ENCODE measurements at regions not wholly inside any gene's neighbourhood (a gene's known extent, or its start where the extent isn't known, plus 50 kb on each side); places are given as distances from the start of the nearest gene placed in this dataset.

- no peaks in the 10 kb centered on the region for H3K27me3 ChIP-seq (ENCODE audit: control insufficient read depth, insufficient read depth, low read length)
- H3K36me3 ChIP-seq (ENCODE audit: control insufficient read depth, low read depth, low read length), result no peaks in the 10 kb centered on the region
- peaks cover 6% of the 10 kb centered on the region for H3K4me1 ChIP-seq (ENCODE audit: control insufficient read depth, low read depth, low read length)
- H3K4me3 ChIP-seq (ENCODE audit: low read length), result no peak overlapping the region
- H3K9me3 ChIP-seq (ENCODE audit: control insufficient read depth, low read depth, low read length), result no peaks in the 10 kb centered on the region
- no peak overlapping the region for H3K9ac ChIP-seq (ENCODE audit: low read length)
- H3K27ac ChIP-seq (ENCODE audit: low read length), result no peak overlapping the region
These were observed 69.9 kb upstream of the SEC14L1 start for GRCh38 chr17:77070888-77071279.

DNA sequence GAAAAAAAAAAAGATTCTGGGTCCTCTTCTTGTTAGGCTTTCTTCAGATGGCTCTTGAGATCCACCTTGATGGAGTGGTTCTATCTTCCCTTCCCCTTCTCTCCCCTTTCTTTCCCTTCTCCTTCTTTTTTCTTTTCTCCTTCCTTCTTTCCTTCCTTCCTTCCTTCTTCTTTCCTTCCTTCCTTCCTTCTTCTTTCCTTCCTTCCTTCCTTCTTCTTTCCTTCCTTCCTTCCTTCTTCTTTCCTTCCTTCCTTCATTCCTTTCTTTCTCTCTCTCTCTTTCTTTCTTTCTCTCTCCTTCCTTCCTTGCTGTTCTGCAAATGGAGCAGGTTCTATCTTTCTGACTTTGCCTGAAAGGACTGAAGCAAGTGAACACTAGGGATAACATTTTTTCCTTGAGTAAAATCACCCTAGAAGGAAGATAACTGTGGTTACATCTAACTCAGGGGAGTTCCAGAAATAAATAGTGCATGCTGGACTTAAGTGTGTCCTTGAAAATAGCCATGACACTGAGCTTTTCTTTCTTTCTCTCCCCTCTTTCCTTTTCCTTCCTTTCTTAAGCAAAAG lies 68.8 kb upstream of the SEC14L1 start:
- Histone ChIP-seq H3K27me3 (ENCODE audit: control insufficient read depth, insufficient read depth, low read length) (no peaks in the 10 kb centered on the region), H3K4me1 (ENCODE audit: control insufficient read depth, low read depth, low read length) (peaks cover 5% of the 10 kb centered on the region), H3K4me3 (ENCODE audit: low read length) (no peak overlapping the region), H3K27ac (ENCODE audit: low read length) (no peak overlapping the region), H3K36me3 (ENCODE audit: control insufficient read depth, low read depth, low read length) (no peaks in the 10 kb centered on the region), H3K9me3 (ENCODE audit: control insufficient read depth, low read depth, low read length) (no peaks in the 10 kb centered on the region), H3K9ac (ENCODE audit: low read length) (no peak overlapping the region)

DNA sequence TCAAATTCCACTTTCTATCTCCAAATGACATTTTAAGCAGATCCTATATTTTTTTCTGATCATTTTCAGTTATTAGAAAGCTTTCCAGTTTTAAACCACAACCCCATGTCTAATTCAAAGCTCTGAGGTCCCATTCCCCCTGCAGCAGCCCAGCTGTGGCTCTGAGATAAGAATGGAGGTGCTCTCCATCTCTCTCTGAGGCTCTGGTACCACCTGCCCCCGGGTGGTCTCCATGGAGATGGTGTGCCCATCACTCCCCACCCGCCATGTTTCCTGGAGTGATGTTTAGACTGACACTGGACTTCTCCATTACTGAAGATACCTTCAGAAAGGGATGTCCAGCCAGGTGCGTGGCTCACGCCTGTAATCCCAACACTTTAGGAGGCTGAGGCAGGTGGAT lies 68.1 kb upstream of the SEC14L1 start:
- Histone ChIP-seq H3K4me1 (ENCODE audit: control insufficient read depth, low read depth, low read length) (peaks cover 4% of the 10 kb centered on the region), H3K4me3 (ENCODE audit: low read length) (no peak overlapping the region), H3K9ac (ENCODE audit: low read length) (no peak overlapping the region), H3K27me3 (ENCODE audit: control insufficient read depth, insufficient read depth, low read length) (no peaks in the 10 kb centered on the region), H3K9me3 (ENCODE audit: control insufficient read depth, low read depth, low read length) (no peaks in the 10 kb centered on the region), H3K27ac (ENCODE audit: low read length) (no peak overlapping the region), H3K36me3 (ENCODE audit: control insufficient read depth, low read depth, low read length) (no peaks in the 10 kb centered on the region)

DNA sequence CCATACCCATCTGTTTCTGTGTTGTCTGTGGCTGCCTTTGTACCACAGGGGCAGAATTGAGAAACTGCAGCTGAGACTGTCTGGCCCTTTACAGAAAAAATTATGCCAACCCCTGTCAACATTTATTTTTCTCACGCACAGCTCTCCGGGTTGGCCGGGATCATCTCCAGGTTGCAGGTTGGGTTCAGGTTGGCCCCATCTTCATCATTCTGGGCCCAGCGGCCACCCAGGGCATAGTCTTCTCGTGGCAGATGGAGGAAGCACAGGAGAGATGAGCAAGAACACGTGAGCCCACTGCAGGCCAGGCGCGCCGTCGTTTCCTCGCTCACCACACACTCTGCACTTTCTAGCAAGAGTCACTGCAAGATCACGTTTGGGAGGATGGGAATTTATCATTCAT lies 66.1 kb upstream of the SEC14L1 start:
- H3K9me3 ChIP-seq (ENCODE audit: control insufficient read depth, low read depth, low read length), result no peaks in the 10 kb centered on the region
- no peak overlapping the region for H3K9ac ChIP-seq (ENCODE audit: low read length)
- H3K4me3 ChIP-seq (ENCODE audit: low read length), result no peak overlapping the region
- H3K36me3 ChIP-seq (ENCODE audit: control insufficient read depth, low read depth, low read length), result no peaks in the 10 kb centered on the region
- H3K4me1 ChIP-seq (ENCODE audit: control insufficient read depth, low read depth, low read length), result peaks cover 4% of the 10 kb centered on the region
- H3K27ac ChIP-seq (ENCODE audit: low read length), result no peak overlapping the region
- no peaks in the 10 kb centered on the region for H3K27me3 ChIP-seq (ENCODE audit: control insufficient read depth, insufficient read depth, low read length)

DNA sequence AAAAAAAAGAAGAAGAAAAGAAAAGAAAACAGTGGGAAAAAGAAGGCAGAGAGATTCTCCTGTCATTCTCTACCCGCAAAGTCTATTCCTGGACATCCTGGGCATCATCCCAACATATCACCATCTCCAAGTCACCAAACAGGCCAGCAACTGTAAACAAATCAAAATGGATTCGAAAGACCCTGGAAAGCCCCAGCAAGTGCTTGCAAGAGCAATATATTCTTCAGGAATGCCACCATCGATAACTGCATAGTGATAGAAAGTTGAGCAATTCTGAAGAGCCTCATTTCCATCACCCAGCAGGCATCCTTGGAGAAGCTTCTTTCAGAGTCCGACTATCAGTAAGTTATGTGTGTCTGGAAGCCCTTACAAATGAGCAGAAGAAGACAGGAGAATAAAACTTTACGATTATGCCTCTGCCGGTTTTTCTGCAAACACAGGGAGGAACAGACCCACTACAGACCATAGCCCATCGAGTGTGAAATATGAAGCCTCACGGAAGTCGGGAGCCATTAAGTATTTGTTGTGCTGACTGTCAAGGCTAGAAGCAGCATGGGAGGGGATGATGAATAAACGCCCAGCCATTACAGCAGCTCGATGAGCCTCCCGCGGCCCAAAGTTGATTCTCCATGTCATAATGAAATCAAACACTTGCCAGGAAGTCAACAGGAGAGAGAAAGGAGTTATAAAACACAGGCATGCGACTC lies 64.5 kb upstream of the SEC14L1 start:
- Histone ChIP-seq H3K27me3 (ENCODE audit: control insufficient read depth, insufficient read depth, low read length) (no peaks in the 10 kb centered on the region), H3K4me3 (ENCODE audit: low read length) (no peak overlapping the region)

GRCh38 chr17:77083531-77083930 lies 57.2 kb upstream of the SEC14L1 start:
- H3K9me3 ChIP-seq (ENCODE audit: control insufficient read depth, low read depth, low read length), result no peaks in the 10 kb centered on the region
- peaks cover 4% of the 10 kb centered on the region for H3K4me1 ChIP-seq (ENCODE audit: control insufficient read depth, low read depth, low read length)
- H3K9ac ChIP-seq (ENCODE audit: low read length), result no peak overlapping the region
- H3K27ac ChIP-seq (ENCODE audit: low read length), result no peak overlapping the region
- H3K36me3 ChIP-seq (ENCODE audit: control insufficient read depth, low read depth, low read length), result no peaks in the 10 kb centered on the region
- H3K4me3 ChIP-seq (ENCODE audit: low read length), result no peak overlapping the region
- no peaks in the 10 kb centered on the region for H3K27me3 ChIP-seq (ENCODE audit: control insufficient read depth, insufficient read depth, low read length)

More for the DNA sequence above, 64.5 kb upstream of the SEC14L1 start:
- Histone ChIP-seq H3K4me1 (ENCODE audit: control insufficient read depth, low read depth, low read length) (peaks cover 4% of the 10 kb centered on the region), H3K36me3 (ENCODE audit: control insufficient read depth, low read depth, low read length) (no peaks in the 10 kb centered on the region), H3K9ac (ENCODE audit: low read length) (no peak overlapping the region), H3K9me3 (ENCODE audit: control insufficient read depth, low read depth, low read length) (no peaks in the 10 kb centered on the region), H3K27ac (ENCODE audit: low read length) (no peak overlapping the region)

DNA sequence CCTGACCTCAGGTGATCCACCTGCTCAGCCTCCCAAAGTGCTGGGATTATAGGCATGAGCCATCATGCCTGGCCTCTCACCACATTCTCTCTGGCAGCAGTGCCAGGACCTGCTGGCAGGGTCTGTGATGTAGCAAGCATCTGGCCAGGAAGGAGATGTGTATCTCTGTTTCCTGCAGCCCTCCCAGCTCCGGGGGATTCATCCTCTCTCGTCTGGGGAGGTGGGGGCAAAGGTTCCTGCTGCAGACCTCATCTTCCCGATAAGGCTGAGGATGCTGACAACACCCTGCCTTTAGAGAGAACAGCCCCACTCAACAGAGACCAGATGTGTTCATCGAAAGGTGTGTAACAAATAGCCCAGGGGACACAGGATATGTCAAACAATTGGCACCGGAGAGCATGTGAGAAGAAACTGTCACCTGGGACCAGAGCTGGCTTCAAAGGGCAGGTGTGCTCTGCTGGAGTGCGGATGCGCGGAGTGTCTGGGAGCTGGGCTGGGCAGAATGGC lies 54.8 kb upstream of the SEC14L1 start:
- no peak overlapping the region for H3K4me3 ChIP-seq (ENCODE audit: low read length)
- no peaks in the 10 kb centered on the region for H3K9me3 ChIP-seq (ENCODE audit: control insufficient read depth, low read depth, low read length)
- no peak overlapping the region for H3K9ac ChIP-seq (ENCODE audit: low read length)
- peaks cover 7% of the 10 kb centered on the region for H3K36me3 ChIP-seq (ENCODE audit: control insufficient read depth, low read depth, low read length)
- H3K27me3 ChIP-seq (ENCODE audit: control insufficient read depth, insufficient read depth, low read length), result no peaks in the 10 kb centered on the region
- H3K4me1 ChIP-seq (ENCODE audit: control insufficient read depth, low read depth, low read length), result peaks cover 8% of the 10 kb centered on the region
- no peak overlapping the region for H3K27ac ChIP-seq (ENCODE audit: low read length)

GRCh38 chr17:77086433-77087010 lies 54.2 kb upstream of the SEC14L1 start:
- H3K27ac ChIP-seq (ENCODE audit: low read length), result no peak overlapping the region
- no peak overlapping the region for H3K9ac ChIP-seq (ENCODE audit: low read length)
- H3K36me3 ChIP-seq (ENCODE audit: control insufficient read depth, low read depth, low read length), result peaks cover 13% of the 10 kb centered on the region
- H3K4me1 ChIP-seq (ENCODE audit: control insufficient read depth, low read depth, low read length), result peaks cover 8% of the 10 kb centered on the region
- no peak overlapping the region for H3K4me3 ChIP-seq (ENCODE audit: low read length)
- no peaks in the 10 kb centered on the region for H3K9me3 ChIP-seq (ENCODE audit: control insufficient read depth, low read depth, low read length)
- H3K27me3 ChIP-seq (ENCODE audit: control insufficient read depth, insufficient read depth, low read length), result no peaks in the 10 kb centered on the region

DNA sequence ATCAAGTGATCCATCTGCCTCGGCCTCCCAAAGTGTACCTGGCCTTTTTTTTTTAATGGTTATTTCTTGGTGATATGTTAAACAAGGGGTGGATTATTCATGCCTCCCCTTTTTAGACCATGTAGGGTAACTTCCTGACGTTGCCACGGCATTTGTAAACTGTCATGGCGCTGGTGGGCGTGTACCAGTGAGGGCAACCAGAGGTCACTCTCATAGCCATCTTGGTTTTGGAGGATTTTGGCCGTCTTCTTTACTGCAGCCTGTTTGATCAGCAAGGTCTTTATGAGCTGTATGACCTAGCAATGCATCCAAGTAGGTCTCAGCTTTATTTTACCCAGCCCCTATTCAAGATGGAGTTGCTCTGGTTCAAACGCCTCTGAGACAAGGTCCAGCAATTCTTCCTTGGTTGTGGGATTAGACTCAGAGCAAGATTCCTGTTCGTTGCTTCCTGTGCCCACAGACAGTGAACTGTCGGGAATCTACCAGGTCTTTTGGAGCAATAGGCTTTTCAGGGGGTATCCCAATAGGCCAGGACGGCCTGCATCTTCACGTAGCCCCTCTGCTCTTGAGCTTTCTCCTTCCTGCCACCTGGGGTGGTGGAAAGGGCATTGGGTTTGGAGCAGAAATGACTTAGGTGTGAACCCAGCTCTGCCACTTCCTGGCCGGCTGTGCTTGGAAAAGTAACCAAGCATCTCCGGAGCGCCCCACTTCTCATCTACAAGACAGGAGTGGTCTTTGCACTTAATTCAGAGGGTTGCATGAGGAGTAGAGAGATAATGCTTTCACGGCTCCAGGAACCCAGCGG lies 52.9 kb upstream of the SEC14L1 start:
- no peak overlapping the region for H3K27ac ChIP-seq (ENCODE audit: low read length)
- no peaks in the 10 kb centered on the region for H3K9me3 ChIP-seq (ENCODE audit: control insufficient read depth, low read depth, low read length)
- no peaks in the 10 kb centered on the region for H3K27me3 ChIP-seq (ENCODE audit: control insufficient read depth, insufficient read depth, low read length)
- H3K36me3 ChIP-seq (ENCODE audit: control insufficient read depth, low read depth, low read length), result peaks cover 26% of the 10 kb centered on the region
- H3K4me3 ChIP-seq (ENCODE audit: low read length), result peak overlapping the region; percentile 78
- H3K9ac ChIP-seq (ENCODE audit: low read length), result peak overlapping the region; percentile 97
- peaks cover 8% of the 10 kb centered on the region for H3K4me1 ChIP-seq (ENCODE audit: control insufficient read depth, low read depth, low read length)

DNA sequence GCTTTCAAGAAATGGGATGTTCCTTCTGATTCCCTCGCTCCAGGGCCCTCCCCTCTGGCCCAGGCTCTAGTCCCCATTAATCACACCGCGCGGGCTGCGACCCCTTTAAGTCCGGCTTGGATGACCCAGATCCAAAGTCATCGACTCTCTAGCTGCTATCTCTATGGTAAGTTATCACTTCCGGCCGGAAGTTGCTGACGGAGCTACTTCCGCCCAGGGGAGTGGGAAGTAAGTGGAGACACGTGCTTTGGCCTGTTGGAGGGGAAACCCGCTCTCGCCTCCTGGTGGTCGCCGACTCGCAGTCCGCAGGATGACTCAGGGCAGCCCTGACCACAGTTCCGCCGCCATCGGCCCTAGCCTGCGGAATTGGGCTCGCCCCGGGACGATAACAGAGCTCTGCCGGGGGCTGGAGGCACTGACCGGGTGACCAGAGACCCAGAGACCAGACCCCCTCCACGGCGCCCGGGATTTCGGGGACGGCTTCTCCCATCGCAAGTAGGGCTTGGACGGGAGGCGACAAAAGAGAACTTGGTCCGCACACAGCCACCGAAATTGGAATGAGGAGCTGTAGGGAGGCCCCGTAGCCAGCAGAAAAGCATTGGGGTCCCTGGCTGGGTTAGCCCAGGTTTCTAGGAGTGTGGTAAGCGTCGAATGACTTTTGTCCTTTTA lies 52.2 kb upstream of the SEC14L1 start:
- Histone ChIP-seq H3K36me3 (ENCODE audit: control insufficient read depth, low read depth, low read length) (peaks cover 33% of the 10 kb centered on the region), H3K9me3 (ENCODE audit: control insufficient read depth, low read depth, low read length) (no peaks in the 10 kb centered on the region), H3K9ac (ENCODE audit: low read length) (peak overlapping the region; percentile 97), H3K4me1 (ENCODE audit: control insufficient read depth, low read depth, low read length) (peaks cover 8% of the 10 kb centered on the region), H3K4me3 (ENCODE audit: low read length) (peak overlapping the region; percentile 78), H3K27ac (ENCODE audit: low read length) (peak overlapping the region; percentile 91), H3K27me3 (ENCODE audit: control insufficient read depth, insufficient read depth, low read length) (no peaks in the 10 kb centered on the region)

GRCh38 chr17:77089124-77089490 lies 51.7 kb upstream of the SEC14L1 start:
- Histone ChIP-seq H3K9ac (ENCODE audit: low read length) (peak overlapping the region; percentile 97), H3K9me3 (ENCODE audit: control insufficient read depth, low read depth, low read length) (no peaks in the 10 kb centered on the region), H3K27me3 (ENCODE audit: control insufficient read depth, insufficient read depth, low read length) (no peaks in the 10 kb centered on the region), H3K4me1 (ENCODE audit: control insufficient read depth, low read depth, low read length) (peaks cover 8% of the 10 kb centered on the region), H3K4me3 (ENCODE audit: low read length) (peak overlapping the region; percentile 78), H3K36me3 (ENCODE audit: control insufficient read depth, low read depth, low read length) (peaks cover 39% of the 10 kb centered on the region), H3K27ac (ENCODE audit: low read length) (peak overlapping the region; percentile 91)

Data from iPS-18a (cell line).